C4-2B (cell line): ENCODE measurements at regions not wholly inside any gene's neighbourhood (a gene's known extent, or its start where the extent isn't known, plus 50 kb on each side); places are given as distances from the start of the nearest gene placed in this dataset.

ENCODE experiments used
- ZFX ChIP-seq: fragments of 450-650 bp; IDR thresholded peaks from 2 replicates; pipeline ENCODE4 v1.6.1; 2017
- TF ChIP-seq, protein P1 (sequence below): fragments of 450-650 bp; conservative IDR thresholded peaks from 2 replicates; pipeline ENCODE4 v1.5.1; 2017; ENCODE audit warnings: mild to moderate bottlenecking

DNA sequence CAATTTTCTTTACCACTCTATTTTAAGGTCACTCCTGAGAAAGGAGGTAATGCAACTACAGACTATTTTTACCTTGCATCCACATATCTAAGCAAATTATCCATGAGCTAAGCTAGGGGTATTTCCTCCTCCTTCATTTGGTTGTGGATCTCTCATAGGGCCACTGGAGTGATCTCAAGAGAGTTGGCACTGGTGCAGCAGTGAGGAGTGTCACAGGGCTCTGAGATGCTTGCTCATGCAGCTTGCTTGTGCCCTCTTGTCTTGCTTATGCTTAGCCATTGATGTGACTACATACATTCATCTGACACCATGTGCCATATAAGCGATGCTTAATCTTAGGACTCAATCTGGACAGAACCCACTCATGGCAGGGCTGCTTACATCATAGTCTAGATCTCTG, 950.3 kb downstream of the TSN start:
- TF ChIP-seq ZFX = no peak
- TF ChIP-seq, protein P1, sequence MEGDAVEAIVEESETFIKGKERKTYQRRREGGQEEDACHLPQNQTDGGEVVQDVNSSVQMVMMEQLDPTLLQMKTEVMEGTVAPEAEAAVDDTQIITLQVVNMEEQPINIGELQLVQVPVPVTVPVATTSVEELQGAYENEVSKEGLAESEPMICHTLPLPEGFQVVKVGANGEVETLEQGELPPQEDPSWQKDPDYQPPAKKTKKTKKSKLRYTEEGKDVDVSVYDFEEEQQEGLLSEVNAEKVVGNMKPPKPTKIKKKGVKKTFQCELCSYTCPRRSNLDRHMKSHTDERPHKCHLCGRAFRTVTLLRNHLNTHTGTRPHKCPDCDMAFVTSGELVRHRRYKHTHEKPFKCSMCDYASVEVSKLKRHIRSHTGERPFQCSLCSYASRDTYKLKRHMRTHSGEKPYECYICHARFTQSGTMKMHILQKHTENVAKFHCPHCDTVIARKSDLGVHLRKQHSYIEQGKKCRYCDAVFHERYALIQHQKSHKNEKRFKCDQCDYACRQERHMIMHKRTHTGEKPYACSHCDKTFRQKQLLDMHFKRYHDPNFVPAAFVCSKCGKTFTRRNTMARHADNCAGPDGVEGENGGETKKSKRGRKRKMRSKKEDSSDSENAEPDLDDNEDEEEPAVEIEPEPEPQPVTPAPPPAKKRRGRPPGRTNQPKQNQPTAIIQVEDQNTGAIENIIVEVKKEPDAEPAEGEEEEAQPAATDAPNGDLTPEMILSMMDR = no peak
